ENCODE measurements at regions not wholly inside any gene's neighbourhood (a gene's known extent, or its start where the extent isn't known, plus 50 kb on each side); places are given as distances from the start of the nearest gene placed in this dataset.

- DNase-seq, result no peak
These were observed 269.5 kb upstream of the NCAM2 start for GRCh38 chr21:20728691-20729090.

GRCh38 chr21:20729376-20729775 is 268.8 kb upstream of the NCAM2 start:
- DNase-seq, result no peak

GRCh38 chr21:20730441-20730840 is 267.8 kb upstream of the NCAM2 start:
- no peak for DNase-seq

- no peak for DNase-seq
These were observed 263.0 kb upstream of the NCAM2 start for GRCh38 chr21:20735257-20735656.

GRCh38 chr21:20737227-20737913 is 260.8 kb upstream of the NCAM2 start:
- DNase-seq, result no peak

- DNase-seq, result no peak
These were observed 258.8 kb upstream of the NCAM2 start for GRCh38 chr21:20739421-20739820.

GRCh38 chr21:20741445-20741844 is 256.8 kb upstream of the NCAM2 start:
- no peak for DNase-seq

- no peak for DNase-seq
These were observed 238.0 kb upstream of the NCAM2 start for GRCh38 chr21:20760221-20760620.

- DNase-seq, result no peak
These were observed 223.5 kb upstream of the NCAM2 start for GRCh38 chr21:20774737-20775136.

- no peak for DNase-seq
These were observed 218.9 kb upstream of the NCAM2 start for GRCh38 chr21:20779321-20779720.

GRCh38 chr21:20783611-20784010 is 214.6 kb upstream of the NCAM2 start:
- no peak for DNase-seq

- no peak for DNase-seq
These were observed 208.3 kb upstream of the NCAM2 start for GRCh38 chr21:20789729-20790500.

- DNase-seq, result no peak
These were observed 198.1 kb upstream of the NCAM2 start for GRCh38 chr21:20800106-20800505.

GRCh38 chr21:20802201-20802600 is 196.0 kb upstream of the NCAM2 start:
- DNase-seq, result no peak

GRCh38 chr21:20802631-20803260 is 195.5 kb upstream of the NCAM2 start:
- DNase-seq, result no peak

- DNase-seq, result no peak
These were observed 186.5 kb upstream of the NCAM2 start for GRCh38 chr21:20811702-20812101.

GRCh38 chr21:20814090-20814489 is 184.1 kb upstream of the NCAM2 start:
- no peak for DNase-seq

- DNase-seq, result no peak
These were observed 175.5 kb upstream of the NCAM2 start for GRCh38 chr21:20822666-20823065.

GRCh38 chr21:20852866-20853265 is 145.3 kb upstream of the NCAM2 start:
- no peak for DNase-seq

- no peak for DNase-seq
These were observed 141.3 kb upstream of the NCAM2 start for GRCh38 chr21:20856926-20857325.

GRCh38 chr21:20874202-20874601 is 124.0 kb upstream of the NCAM2 start:
- DNase-seq, result no peak

- DNase-seq, result no peak
These were observed 122.5 kb upstream of the NCAM2 start for GRCh38 chr21:20875742-20876141.

GRCh38 chr21:20877976-20878375 is 120.2 kb upstream of the NCAM2 start:
- no peak for DNase-seq
